ENCODE measurements at regions not wholly inside any gene's neighbourhood (a gene's known extent, or its start where the extent isn't known, plus 50 kb on each side); places are given as distances from the start of the nearest gene placed in this dataset.
"Not testable (repeated sequence)": the region's sequence is repeated elsewhere in the genome, so short reads cannot be mapped to it uniquely, and the experiment has no call there.

- no peaks in the 10 kb centered on the region for H3K27me3 ChIP-seq
- TF ChIP-seq CTCF (IDR thresholded peaks at IDR 0.05; ENCODE audit: low read depth, low read length) = no peak
- H3K36me3 ChIP-seq = no peaks in the 10 kb centered on the region
Observed at GRCh38 chr9:27675354-27675753, 102.1 kb upstream of the C9orf72 start.

GRCh38 chr9:27676827-27677226 lies 103.5 kb upstream of the C9orf72 start:
- DNase-seq = no peak
- Histone ChIP-seq H3K4me3 (ENCODE audit: low read depth, low read length) (no peak overlapping the region), H3K9me3 (no peaks in the 10 kb centered on the region), H3K36me3 (no peaks in the 10 kb centered on the region), H3K27me3 (no peaks in the 10 kb centered on the region), H3K4me1 (peaks cover 4% of the 10 kb centered on the region; the same call in 1 of the 2 replicates)
- no peak for TF ChIP-seq CTCF (IDR thresholded peaks at IDR 0.05; ENCODE audit: low read depth, low read length)

More at GRCh38 chr9:27675354-27675753, 102.1 kb upstream of the C9orf72 start:
- H3K4me1 ChIP-seq = peaks cover 4% of the 10 kb centered on the region; the same call in 1 of the 2 replicates
- no peaks in the 10 kb centered on the region for H3K9me3 ChIP-seq
- DNase-seq = no peak
- no peak overlapping the region for H3K4me3 ChIP-seq (ENCODE audit: low read depth, low read length)

GRCh38 chr9:27679338-27679737 lies 106.1 kb upstream of the C9orf72 start:
- no peak for DNase-seq

GRCh38 chr9:27683181-27683580 lies 109.9 kb upstream of the C9orf72 start:
- Histone ChIP-seq H3K4me3 (ENCODE audit: low read depth, low read length) (no peak overlapping the region), H3K9me3 (no peaks in the 10 kb centered on the region), H3K4me1 (no peaks in the 10 kb centered on the region), H3K36me3 (no peaks in the 10 kb centered on the region), H3K27me3 (no peaks in the 10 kb centered on the region)
- DNase-seq = no peak
- no peak for TF ChIP-seq CTCF (IDR thresholded peaks at IDR 0.05; ENCODE audit: low read depth, low read length)

More at GRCh38 chr9:27679338-27679737, 106.1 kb upstream of the C9orf72 start:
- no peak for TF ChIP-seq CTCF (IDR thresholded peaks at IDR 0.05; ENCODE audit: low read depth, low read length)
- Histone ChIP-seq H3K9me3 (no peaks in the 10 kb centered on the region), H3K4me1 (no peaks in the 10 kb centered on the region), H3K36me3 (no peaks in the 10 kb centered on the region), H3K27me3 (no peaks in the 10 kb centered on the region), H3K4me3 (ENCODE audit: low read depth, low read length) (no peak overlapping the region)

GRCh38 chr9:27688954-27689353 lies 115.7 kb upstream of the C9orf72 start:
- no peak for TF ChIP-seq CTCF (IDR thresholded peaks at IDR 0.05; ENCODE audit: low read depth, low read length)
- Histone ChIP-seq H3K36me3 (no peaks in the 10 kb centered on the region), H3K4me3 (ENCODE audit: low read depth, low read length) (no peak overlapping the region), H3K4me1 (no peaks in the 10 kb centered on the region), H3K27me3 (no peaks in the 10 kb centered on the region), H3K9me3 (no peaks in the 10 kb centered on the region)
- no peak for DNase-seq

- H3K36me3 ChIP-seq; H3K4me1 ChIP-seq; H3K9me3 ChIP-seq; H3K4me3 ChIP-seq (ENCODE audit: low read depth, low read length); H3K27me3 ChIP-seq; DNase-seq: not testable (repeated sequence)
Observed at GRCh38 chr9:27690816-27691215, 117.5 kb upstream of the C9orf72 start.

- no peaks in the 10 kb centered on the region for H3K9me3 ChIP-seq
- TF ChIP-seq CTCF (IDR thresholded peaks at IDR 0.05; ENCODE audit: low read depth, low read length) = no peak
- DNase-seq = no peak
- no peaks in the 10 kb centered on the region for H3K36me3 ChIP-seq
- no peaks in the 10 kb centered on the region for H3K4me1 ChIP-seq
- H3K27me3 ChIP-seq = no peaks in the 10 kb centered on the region
- H3K4me3 ChIP-seq (ENCODE audit: low read depth, low read length) = no peak overlapping the region
Observed at GRCh38 chr9:27699621-27700020, 126.3 kb upstream of the C9orf72 start.
